OCI-LY7 (cell line): ENCODE measurements at regions not wholly inside any gene's neighbourhood (a gene's known extent, or its start where the extent isn't known, plus 50 kb on each side); places are given as distances from the start of the nearest gene placed in this dataset.

Experiments used
- EZH2phosphoT487 ChIP-seq: fragments of 200-600 bp; sonication (generic); IDR thresholded peaks from 2 replicates; pipeline ENCODE4 v1.6.1; 2018; ENCODE audit warnings: low read depth, borderline replicate concordance, mild to moderate bottlenecking, mixed run types, antibody characterized with exemption, low read length, moderate library complexity, mixed read lengths
- TF ChIP-seq, protein P1 (sequence below): fragments of 200-600 bp; sonication (generic); conservative IDR thresholded peaks from 2 replicates; pipeline ENCODE4 v1.5.1; 2014; ENCODE audit warnings: mild to moderate bottlenecking, antibody characterized with exemption, low read length, moderate library complexity, mixed read lengths

DNA sequence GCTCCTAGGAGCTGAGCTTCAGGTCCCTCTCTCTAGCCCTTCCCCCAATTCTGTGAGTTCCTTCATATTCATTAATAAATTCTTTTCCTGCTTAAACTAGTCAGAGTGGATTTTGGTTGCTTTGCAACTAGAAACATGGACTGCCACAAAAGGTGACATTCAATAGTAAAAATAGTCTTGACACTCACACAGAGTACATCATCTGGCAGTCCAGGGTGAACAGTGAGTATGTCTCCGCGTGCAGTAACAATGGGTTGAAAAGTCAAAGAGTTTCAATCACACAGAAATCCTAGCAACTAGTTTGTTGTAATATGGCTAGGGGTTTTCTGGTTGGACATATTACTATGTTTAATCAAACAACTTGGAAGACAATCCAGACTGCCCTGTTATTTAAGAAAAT is 168.8 kb upstream of the TBX20 start:
- TF ChIP-seq, protein P1, sequence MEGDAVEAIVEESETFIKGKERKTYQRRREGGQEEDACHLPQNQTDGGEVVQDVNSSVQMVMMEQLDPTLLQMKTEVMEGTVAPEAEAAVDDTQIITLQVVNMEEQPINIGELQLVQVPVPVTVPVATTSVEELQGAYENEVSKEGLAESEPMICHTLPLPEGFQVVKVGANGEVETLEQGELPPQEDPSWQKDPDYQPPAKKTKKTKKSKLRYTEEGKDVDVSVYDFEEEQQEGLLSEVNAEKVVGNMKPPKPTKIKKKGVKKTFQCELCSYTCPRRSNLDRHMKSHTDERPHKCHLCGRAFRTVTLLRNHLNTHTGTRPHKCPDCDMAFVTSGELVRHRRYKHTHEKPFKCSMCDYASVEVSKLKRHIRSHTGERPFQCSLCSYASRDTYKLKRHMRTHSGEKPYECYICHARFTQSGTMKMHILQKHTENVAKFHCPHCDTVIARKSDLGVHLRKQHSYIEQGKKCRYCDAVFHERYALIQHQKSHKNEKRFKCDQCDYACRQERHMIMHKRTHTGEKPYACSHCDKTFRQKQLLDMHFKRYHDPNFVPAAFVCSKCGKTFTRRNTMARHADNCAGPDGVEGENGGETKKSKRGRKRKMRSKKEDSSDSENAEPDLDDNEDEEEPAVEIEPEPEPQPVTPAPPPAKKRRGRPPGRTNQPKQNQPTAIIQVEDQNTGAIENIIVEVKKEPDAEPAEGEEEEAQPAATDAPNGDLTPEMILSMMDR, result no peak
- no peak for TF ChIP-seq EZH2phosphoT487
